Skeletal muscle tissue (tissue), 3 donors: ENCODE measurements at regions not wholly inside any gene's neighbourhood (a gene's known extent, or its start where the extent isn't known, plus 50 kb on each side); places are given as distances from the start of the nearest gene placed in this dataset.
"Not testable (repeated sequence)": the region's sequence is repeated elsewhere in the genome, so short reads cannot be mapped to it uniquely, and the experiment has no call there.

Experiments
- H3K27ac ChIP-seq: one replicate; pipeline ENCODE4 v1.7.0; 2013; ENCODE audit warnings: mild to moderate bottlenecking, low read depth, low read length, inconsistent platforms
- H3K27me3 ChIP-seq, 3 donors: one replicate each; pipeline ENCODE4 v1.7.0; 2013; ENCODE audit warnings: low read length in 3 of 3; ENCODE audit not compliant: control insufficient read depth in 3 of 3, insufficient read depth in 3 of 3
- H3K36me3 ChIP-seq, 3 donors: one replicate each; pipeline ENCODE4 v1.7.0; 2013; ENCODE audit warnings: low read length in 3 of 3; ENCODE audit not compliant: control insufficient read depth in 3 of 3, insufficient read depth in 3 of 3
- H3K4me1 ChIP-seq, 3 donors: one replicate each; pipeline ENCODE4 v1.7.0; 2013; ENCODE audit warnings: low read length in 3 of 3, mild to moderate bottlenecking in 3 of 3; ENCODE audit not compliant: control insufficient read depth in 3 of 3, insufficient read depth in 3 of 3
- H3K4me3 ChIP-seq, 3 donors: one replicate each; pipeline ENCODE4 v1.7.0; 2013; ENCODE audit warnings: low read length in 3 of 3
- H3K9ac ChIP-seq, 3 donors: one replicate each; pipeline ENCODE4 v1.7.0; 2013; ENCODE audit warnings: low read length in 3 of 3, mild to moderate bottlenecking in 3 of 3, moderate library complexity in 2 of 3, low read depth in 1 of 3
- H3K9me3 ChIP-seq, 3 donors: one replicate each; pipeline ENCODE4 v1.7.0; 2013; ENCODE audit warnings: low read length in 3 of 3; ENCODE audit not compliant: control insufficient read depth in 3 of 3
- donor health status: Osteomylitis.

DNA sequence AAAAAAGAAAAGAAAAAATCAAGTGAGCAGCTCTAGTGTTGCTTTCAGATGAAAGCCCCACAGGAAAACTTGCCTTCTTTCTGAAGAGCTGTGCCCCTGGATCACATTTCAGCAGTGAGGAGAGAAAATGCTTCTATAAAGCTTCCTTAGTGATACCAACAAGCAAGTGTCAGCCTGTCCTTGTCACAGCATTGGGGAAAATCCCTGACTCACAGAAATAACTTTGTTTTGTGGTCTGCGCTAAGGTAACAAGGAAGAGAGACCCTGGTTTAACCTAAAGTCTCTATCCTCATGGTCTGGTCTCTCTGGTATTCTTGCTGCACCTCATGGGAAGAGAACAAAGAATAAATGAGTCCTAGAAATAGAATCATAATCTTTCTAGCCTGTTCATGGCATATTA is 885.2 kb upstream of the SORCS1 start:
- H3K4me1 ChIP-seq: no peaks in the 10 kb centered on the region
- no peak overlapping the region for H3K9ac ChIP-seq
- H3K36me3 ChIP-seq: no peaks in the 10 kb centered on the region
- no peaks in the 10 kb centered on the region for H3K27me3 ChIP-seq
- H3K9me3 ChIP-seq: no peaks in the 10 kb centered on the region
- H3K4me3 ChIP-seq: no peak overlapping the region
- H3K27ac ChIP-seq: no peak overlapping the region

DNA sequence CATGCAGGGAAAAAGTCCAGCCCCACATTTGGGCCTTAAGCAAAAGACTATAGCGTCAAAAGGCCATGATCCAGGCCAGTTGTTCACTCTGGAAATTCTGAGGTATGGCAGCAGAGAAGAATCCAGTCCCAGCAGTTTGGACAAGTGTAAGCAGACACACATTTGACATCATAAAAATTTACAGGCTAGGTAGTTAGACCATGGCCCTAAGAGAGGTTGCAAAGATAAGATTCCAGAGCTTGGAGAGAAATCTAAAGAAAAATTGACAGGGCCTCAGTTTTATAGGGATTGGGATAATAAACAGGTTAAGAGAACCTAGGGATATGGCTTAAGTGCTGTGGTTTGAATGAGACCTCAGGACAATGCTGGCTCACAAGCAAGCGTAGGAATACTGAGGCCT is 884.4 kb upstream of the SORCS1 start:
- Histone ChIP-seq H3K4me3 (no peak overlapping the region), H3K9me3 (no peaks in the 10 kb centered on the region), H3K9ac (no peak overlapping the region), H3K27ac (no peak overlapping the region), H3K27me3 (no peaks in the 10 kb centered on the region), H3K36me3 (no peaks in the 10 kb centered on the region), H3K4me1 (no peaks in the 10 kb centered on the region)

DNA sequence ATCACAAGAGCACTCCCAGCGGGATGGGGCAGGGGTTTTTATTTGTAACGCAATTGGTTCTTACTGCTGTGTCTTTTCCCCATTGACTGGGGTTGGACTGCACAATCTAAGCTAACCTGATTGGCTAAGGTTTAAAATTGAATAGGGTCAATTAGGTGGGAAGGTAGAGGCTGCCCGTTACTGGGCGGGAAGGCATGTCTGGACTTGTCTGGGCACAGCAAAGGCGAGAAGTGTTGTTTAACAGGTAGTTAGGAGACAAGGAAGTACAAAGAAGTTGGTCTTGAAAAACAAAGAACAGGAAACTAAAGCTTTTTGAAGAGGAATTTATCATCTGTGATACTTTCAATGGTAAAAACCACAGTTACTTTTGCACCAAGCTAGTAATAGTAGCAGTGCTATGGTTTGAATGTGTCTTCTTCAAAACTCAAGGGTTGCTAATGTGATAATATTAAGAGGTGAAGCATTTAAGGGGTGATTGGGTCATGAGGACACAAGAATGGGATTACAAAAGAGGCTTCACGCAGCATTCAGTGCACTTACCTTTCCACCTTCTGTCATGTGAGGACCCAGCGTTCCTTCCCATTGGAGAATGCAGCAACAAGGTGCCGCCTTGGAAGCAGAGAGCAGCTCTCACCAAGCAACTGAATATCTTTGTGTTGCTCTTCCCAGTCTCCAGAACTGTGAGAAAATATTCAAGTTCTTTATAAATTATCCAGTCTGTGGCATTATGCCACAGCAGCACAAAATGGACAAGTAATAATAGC is 875.5 kb upstream of the SORCS1 start:
- H3K9me3 ChIP-seq: peaks cover 0 to 4% (median 0%) of the 10 kb centered on the region in 3 donors
- no peaks in the 10 kb centered on the region for H3K27me3 ChIP-seq
- H3K9ac ChIP-seq: no peak overlapping the region
- H3K4me1 ChIP-seq: no peaks in the 10 kb centered on the region
- no peak overlapping the region for H3K4me3 ChIP-seq
- no peaks in the 10 kb centered on the region for H3K36me3 ChIP-seq
- H3K27ac ChIP-seq: no peak overlapping the region

DNA sequence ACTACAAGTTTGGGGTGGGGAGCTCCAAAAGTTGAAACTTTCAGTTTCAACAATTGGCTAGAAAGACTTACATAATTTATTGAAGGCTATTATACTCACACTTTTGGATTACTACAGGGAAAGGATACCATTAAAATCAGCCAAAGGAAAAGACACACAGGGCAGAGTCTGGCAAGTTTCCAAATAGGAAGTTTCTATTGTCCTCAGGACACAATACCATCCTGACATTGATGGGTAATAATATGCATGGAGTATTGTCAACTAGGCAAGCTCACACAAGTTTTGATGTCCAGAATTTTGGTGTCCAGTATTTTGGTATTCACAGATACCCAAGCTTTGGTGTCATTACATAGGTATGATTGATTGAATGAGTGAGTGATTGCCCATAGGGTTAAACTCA is 872.6 kb upstream of the SORCS1 start:
- Histone ChIP-seq H3K27ac (no peak overlapping the region), H3K4me3 (no peak overlapping the region), H3K9ac (no peak overlapping the region), H3K36me3 (no peaks in the 10 kb centered on the region), H3K9me3 (peaks cover 0 to 4% (median 0%) of the 10 kb centered on the region in 3 donors), H3K4me1 (no peaks in the 10 kb centered on the region), H3K27me3 (no peaks in the 10 kb centered on the region)

DNA sequence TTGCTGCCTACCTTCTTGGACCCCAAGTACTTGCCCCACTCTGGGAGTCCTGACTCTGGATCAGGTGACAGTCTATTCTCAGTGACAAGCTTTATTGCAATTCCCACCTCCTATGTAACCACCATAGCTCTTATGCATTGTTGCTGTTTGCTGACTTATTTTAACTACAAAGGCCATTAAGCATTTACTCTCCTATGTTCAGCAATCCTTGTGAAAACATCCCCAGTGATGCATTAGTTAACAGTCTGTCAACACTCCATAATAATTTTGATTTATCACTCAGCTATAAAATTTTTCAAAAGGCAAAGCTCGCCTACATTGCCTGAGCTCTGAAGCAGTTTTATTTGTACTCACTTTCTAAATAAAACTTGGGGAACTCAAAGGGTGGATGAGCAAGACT is 871.8 kb upstream of the SORCS1 start:
- Histone ChIP-seq H3K27me3 (no peaks in the 10 kb centered on the region), H3K4me3 (no peak overlapping the region), H3K4me1 (no peaks in the 10 kb centered on the region), H3K9ac (no peak overlapping the region), H3K9me3 (peaks cover 0 to 4% (median 0%) of the 10 kb centered on the region in 3 donors), H3K27ac (no peak overlapping the region), H3K36me3 (no peaks in the 10 kb centered on the region)

DNA sequence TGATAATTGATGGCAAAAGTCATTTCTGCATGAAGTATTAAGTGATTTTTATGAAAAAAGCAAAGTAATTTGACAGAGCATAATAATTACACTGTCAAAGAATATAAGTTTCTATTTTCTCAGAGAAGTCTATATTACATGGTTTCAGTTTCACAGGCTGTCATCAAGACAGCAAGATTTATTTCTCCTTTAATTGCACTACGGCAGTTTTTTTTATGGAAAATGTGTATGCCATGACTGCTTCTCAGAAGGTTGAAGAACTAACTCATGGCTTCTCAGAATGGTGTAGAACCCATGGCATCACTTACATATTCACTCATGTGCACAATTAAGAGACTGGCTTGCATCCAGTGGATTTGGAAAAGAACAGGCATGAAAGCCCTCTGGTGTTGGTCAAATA is 870.3 kb upstream of the SORCS1 start:
- Histone ChIP-seq H3K9me3 (no peaks in the 10 kb centered on the region), H3K9ac (no peak overlapping the region), H3K4me3 (no peak overlapping the region), H3K4me1 (no peaks in the 10 kb centered on the region), H3K27me3 (no peaks in the 10 kb centered on the region), H3K36me3 (no peaks in the 10 kb centered on the region), H3K27ac (no peak overlapping the region)

DNA sequence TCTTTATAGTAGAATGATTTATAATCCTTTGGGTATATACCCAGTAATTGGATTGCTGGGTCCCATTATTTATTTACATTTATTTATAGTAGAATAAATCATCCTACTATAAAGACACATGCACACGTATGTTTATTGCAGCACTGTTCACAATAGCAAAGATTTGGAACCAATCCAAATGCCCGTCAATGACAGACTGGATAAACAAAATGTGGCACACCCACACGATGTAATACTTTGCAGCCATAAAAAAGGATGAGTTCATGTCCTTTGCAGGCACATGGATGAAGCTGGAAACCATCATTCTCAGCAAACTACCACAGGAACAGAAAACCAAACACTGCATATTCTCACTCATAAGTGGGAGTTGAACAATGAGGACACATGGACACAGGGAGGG is 869.0 kb upstream of the SORCS1 start:
- H3K9ac ChIP-seq, H3K4me3 ChIP-seq, H3K9me3 ChIP-seq, H3K27me3 ChIP-seq, H3K36me3 ChIP-seq, H3K4me1 ChIP-seq, H3K27ac ChIP-seq: not testable (repeated sequence)

DNA sequence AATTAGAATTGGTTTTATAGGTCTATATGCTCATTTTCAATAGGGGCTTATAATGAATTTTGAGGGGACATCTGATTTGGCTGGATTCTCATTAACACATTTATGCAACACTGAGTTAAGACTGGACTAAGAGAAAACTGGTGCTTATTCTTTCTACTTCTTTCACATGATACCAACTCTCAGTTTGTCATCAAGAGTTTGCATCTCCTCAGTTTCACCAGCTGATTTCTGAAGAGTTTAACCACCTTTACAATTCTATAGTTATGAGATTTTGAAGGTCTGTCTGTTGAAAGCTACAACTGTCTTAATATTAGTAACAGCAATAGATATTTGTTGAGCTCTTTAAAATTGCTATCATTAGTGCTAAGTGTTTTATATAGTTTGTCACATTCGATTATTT is 867.0 kb upstream of the SORCS1 start:
- no peaks in the 10 kb centered on the region for H3K27me3 ChIP-seq
- H3K9ac ChIP-seq: no peak overlapping the region
- no peaks in the 10 kb centered on the region for H3K4me1 ChIP-seq
- H3K9me3 ChIP-seq: no peaks in the 10 kb centered on the region
- no peak overlapping the region for H3K27ac ChIP-seq
- no peak overlapping the region for H3K4me3 ChIP-seq
- H3K36me3 ChIP-seq: no peaks in the 10 kb centered on the region

DNA sequence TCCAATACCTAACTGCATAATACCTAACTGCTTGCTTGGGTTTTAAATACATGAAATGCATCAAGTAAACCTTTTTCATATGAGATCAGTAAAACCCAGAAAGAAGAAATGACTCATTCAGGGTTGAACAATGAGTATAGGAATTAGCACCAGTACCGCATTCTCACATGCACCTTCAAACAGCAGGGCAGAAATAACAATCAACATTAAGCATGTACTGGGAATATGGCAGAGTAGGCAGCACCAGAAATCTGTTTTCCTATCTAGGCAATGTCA is 850.3 kb upstream of the SORCS1 start:
- Histone ChIP-seq H3K4me3 (no peak overlapping the region), H3K27ac (no peak overlapping the region), H3K36me3 (no peaks in the 10 kb centered on the region), H3K9me3 (no peaks in the 10 kb centered on the region), H3K9ac (no peak overlapping the region), H3K27me3 (no peaks in the 10 kb centered on the region), H3K4me1 (no peaks in the 10 kb centered on the region)

DNA sequence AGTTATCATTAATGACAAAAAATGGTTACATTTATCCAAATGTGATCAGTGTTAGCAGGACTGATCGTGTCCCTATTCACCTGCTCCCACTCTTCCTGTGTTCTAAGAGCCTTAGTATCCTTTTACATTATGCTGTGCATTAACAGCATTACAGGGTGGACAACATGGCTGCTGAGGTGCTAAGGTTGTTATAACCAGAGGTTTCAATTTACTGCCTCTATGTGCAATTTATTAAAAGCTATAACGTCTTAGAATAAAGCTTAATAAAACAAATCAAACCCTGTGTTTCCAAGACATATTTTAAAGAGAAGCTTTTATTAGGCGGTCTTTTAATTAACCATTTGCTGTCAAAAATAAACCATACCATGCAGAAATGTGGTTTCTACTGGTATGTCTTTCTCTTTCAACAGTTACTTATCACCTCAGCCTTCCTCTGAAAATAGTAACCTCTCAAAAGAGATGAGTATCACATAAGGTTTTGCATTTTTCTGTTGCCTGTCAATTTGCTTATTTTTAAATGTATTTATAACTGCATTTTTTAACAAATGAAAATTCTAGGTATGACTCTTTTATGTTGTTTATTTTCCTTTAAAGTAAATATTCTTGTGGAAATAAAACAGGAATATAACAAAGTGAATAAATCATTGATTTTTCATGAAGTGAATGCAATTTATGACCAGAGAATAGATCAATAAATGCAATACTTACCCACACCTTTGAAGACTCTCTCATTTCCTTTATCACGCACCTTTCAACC is 849.8 kb upstream of the SORCS1 start:
- Histone ChIP-seq H3K27me3 (no peaks in the 10 kb centered on the region), H3K9me3 (no peaks in the 10 kb centered on the region), H3K4me3 (no peak overlapping the region), H3K4me1 (no peaks in the 10 kb centered on the region), H3K36me3 (no peaks in the 10 kb centered on the region), H3K9ac (no peak overlapping the region), H3K27ac (no peak overlapping the region)
